AG09309 (cell line): ENCODE measurements at regions not wholly inside any gene's neighbourhood (a gene's known extent, or its start where the extent isn't known, plus 50 kb on each side); places are given as distances from the start of the nearest gene placed in this dataset.

Experiments
- DNase-seq: peaks from one replicate; pipeline ENCODE4 v3.0.0-alpha.2; 2010; ENCODE audit warnings: low read depth
- H3K4me3 ChIP-seq: 2 replicates; pipeline ENCODE4 v1.5.1; 2011; ENCODE audit warnings: mild to moderate bottlenecking, low read depth, low read length, moderate library complexity; ENCODE audit not compliant: control insufficient read depth
- TF ChIP-seq, protein P1 (sequence below): IDR thresholded peaks from 2 replicates; pipeline ENCODE4 v1.5.1; 2011; ENCODE audit warnings: mild to moderate bottlenecking, low read depth, low read length, inconsistent platforms; ENCODE audit not compliant: insufficient read depth, control insufficient read depth; ENCODE audit errors: missing control alignments

DNA sequence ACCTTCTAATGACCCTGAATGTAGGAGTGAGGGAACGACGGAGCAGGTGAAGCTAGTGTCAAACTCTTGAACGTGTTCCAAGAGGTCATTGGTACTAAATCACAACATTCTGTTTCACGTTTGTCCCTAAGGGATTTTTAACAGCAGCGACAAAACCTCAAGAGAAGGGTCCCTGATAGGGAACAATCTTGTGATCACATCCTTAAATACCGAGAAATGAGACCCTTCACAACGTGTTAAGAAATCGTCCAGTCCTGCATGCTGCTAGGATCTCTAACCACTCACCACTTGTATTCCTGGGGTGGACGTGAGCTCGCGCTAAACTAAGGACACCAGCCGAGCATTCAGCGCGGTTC, 134.1 kb upstream of the KRAS start:
- TF ChIP-seq, protein P1, sequence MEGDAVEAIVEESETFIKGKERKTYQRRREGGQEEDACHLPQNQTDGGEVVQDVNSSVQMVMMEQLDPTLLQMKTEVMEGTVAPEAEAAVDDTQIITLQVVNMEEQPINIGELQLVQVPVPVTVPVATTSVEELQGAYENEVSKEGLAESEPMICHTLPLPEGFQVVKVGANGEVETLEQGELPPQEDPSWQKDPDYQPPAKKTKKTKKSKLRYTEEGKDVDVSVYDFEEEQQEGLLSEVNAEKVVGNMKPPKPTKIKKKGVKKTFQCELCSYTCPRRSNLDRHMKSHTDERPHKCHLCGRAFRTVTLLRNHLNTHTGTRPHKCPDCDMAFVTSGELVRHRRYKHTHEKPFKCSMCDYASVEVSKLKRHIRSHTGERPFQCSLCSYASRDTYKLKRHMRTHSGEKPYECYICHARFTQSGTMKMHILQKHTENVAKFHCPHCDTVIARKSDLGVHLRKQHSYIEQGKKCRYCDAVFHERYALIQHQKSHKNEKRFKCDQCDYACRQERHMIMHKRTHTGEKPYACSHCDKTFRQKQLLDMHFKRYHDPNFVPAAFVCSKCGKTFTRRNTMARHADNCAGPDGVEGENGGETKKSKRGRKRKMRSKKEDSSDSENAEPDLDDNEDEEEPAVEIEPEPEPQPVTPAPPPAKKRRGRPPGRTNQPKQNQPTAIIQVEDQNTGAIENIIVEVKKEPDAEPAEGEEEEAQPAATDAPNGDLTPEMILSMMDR = no peak
- peak overlapping the region; percentile 76 for H3K4me3 ChIP-seq
- no peak for DNase-seq

DNA sequence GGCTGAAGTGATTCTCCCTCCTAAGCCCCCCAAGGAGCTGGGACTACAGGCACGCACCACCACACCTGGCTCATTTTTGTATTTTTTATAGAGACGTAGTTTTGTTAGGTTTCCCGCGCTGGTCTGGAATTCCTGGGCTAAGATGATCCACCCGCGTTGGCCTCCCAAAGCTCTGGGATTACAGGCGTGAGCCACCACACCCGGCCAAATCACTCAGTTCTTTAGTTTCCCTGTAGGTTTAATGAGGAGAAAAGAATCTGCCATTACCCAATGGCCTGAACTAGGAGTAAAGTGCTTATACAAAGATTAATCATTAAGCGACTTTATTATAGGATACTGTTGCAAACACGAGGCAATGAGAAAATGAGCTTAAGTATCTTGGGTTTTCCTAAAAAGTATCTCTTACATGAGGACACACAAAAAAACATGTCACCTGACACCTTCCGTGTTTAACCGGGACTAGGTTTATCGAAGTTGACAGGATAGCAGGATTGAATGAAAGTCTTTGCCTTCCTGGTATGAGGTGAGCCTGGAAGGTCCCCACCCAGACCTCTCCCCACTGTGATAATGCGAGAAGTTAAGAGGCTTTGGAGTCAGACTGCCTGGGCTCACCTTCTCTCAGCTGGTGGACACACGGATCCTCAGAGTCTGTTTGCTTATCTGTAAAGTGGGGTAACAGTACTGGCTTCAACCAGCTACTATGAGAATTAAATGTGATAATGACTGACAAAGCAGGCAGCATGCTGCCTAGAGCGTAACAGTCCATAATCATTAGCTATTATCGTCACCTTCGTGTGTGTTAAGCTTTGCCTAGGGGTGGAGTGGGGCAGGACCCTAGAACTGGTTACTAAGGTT, 133.5 kb upstream of the KRAS start:
- TF ChIP-seq, protein P1 = no peak
- DNase-seq = no peak
- H3K4me3 ChIP-seq = no peak overlapping the region

DNA sequence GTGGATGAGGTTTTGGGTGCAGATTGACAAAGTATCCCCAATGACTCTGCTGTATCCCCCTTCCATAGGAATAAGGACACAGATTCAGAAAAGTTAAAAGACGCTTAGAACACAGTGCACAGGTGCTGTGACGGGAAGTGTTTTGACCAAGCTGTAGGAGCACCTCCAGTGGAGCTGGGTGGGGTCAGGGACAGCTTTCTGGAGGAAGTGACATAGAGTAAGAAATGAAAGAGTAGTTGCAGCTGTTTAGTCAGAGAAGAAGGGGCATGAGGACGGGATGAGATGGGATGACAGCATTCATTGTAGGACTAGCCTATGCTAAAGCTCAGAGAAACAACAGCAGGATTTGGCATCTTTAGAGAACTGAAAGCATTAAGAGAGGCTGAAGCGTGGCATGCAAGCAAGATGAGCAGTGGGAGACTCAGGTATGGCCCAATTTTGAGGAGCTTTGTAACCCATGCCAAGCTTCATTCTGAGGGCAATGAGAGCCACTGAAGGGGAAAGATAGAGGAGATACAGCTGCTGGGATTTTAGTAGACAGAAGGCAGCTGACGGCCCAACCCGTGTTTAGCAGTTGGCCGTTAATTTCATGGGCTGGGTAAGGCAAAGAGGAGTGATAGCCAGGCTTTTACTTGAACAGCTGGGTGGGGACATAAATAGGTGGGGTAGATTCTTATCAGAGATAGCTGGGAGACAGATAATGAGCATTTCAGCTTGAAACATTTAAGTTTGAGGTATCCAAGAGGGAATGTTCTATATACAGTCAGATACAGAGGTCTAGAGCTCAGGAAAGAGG, 131.8 kb upstream of the KRAS start:
- TF ChIP-seq, protein P1 = no peak
- DNase-seq = no peak
- no peak overlapping the region for H3K4me3 ChIP-seq

DNA sequence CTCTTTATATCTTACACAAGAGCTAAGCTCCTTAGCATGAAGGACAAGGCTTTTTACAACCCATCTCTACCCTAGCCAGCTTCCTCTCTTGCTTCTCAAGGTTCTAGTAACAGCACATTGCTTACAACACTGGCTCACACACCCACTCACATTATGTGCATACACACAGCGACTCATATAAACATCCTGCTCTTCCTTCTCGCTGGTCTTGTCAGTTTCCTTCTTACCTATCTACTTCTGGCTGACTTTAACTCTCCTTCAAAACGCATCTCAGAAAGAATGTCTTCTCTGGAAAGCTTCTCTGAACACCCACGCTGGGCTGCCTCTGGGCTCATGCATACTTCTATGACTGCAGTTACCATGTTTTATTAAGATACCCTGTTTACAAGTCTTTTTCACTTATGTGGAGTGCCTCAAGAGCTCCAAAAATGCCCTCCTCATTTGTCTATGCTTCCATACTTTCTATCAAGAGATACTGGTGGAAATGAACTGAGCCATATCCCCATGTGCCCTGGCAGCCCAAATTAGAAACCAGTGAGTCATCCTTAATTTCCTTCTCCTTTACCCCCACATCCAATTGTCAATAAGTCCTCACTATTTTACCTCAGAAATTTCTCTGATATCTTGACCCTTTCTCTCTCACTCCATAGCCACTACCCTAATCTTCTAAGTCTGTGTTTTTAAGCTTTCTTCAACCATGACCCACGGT, 126.9 kb upstream of the KRAS start:
- peak; percentile 24 for DNase-seq
- no peak overlapping the region for H3K4me3 ChIP-seq
- TF ChIP-seq, protein P1 = no peak

DNA sequence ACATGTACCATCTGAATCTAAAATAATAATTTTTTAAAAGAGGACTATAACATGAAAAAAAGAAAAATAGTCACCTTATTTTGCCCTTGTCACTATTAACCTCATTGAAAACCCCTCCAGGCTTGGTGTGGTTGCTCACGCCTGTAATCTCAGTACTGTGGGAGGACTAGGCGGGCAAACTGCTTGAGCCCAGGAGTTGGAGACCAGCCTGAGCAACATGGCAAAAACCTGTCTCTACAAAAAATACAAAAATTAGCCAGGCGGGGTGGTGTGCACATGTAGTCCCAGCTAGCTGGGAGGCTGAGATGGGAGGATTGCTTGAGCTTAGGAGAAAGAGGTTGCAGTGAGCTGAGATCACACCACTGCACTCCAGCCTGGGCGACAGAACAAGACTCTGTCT, 126.3 kb upstream of the KRAS start:
- TF ChIP-seq, protein P1 = no peak
- H3K4me3 ChIP-seq = no peak overlapping the region
- no peak for DNase-seq

DNA sequence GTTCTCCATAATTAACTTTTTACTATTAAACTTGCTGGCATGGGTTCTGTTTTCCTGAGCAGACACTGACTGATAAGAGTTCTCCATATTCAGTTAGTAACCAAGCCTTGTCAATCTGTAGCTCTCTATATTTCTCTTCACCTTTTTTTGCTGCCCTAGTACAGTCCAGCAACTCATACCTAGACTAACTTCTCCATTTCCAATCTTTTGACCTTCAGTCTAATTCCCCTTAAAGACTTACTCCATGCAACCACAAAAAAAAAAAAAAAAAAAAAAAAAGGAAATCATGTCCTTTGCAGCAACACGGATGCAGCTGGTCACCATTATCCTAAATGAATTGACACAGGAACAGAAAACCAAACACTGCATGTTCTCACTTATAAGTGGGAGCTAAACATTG, 125.7 kb upstream of the KRAS start:
- no peak for DNase-seq
- TF ChIP-seq, protein P1 = no peak
- no peak overlapping the region for H3K4me3 ChIP-seq
